OCI-LY7 (cell line): ENCODE measurements at regions not wholly inside any gene's neighbourhood (a gene's known extent, or its start where the extent isn't known, plus 50 kb on each side); places are given as distances from the start of the nearest gene placed in this dataset.

ENCODE experiments used
- EZH2phosphoT487 ChIP-seq: fragments of 200-600 bp; sonication (generic); IDR thresholded peaks from 2 replicates; pipeline ENCODE4 v1.6.1; 2018; ENCODE audit warnings: low read depth, borderline replicate concordance, mild to moderate bottlenecking, mixed run types, antibody characterized with exemption, low read length, moderate library complexity, mixed read lengths
- TF ChIP-seq, protein P1 (sequence below): fragments of 200-600 bp; sonication (generic); conservative IDR thresholded peaks from 2 replicates; pipeline ENCODE4 v1.5.1; 2014; ENCODE audit warnings: mild to moderate bottlenecking, antibody characterized with exemption, low read length, moderate library complexity, mixed read lengths

DNA sequence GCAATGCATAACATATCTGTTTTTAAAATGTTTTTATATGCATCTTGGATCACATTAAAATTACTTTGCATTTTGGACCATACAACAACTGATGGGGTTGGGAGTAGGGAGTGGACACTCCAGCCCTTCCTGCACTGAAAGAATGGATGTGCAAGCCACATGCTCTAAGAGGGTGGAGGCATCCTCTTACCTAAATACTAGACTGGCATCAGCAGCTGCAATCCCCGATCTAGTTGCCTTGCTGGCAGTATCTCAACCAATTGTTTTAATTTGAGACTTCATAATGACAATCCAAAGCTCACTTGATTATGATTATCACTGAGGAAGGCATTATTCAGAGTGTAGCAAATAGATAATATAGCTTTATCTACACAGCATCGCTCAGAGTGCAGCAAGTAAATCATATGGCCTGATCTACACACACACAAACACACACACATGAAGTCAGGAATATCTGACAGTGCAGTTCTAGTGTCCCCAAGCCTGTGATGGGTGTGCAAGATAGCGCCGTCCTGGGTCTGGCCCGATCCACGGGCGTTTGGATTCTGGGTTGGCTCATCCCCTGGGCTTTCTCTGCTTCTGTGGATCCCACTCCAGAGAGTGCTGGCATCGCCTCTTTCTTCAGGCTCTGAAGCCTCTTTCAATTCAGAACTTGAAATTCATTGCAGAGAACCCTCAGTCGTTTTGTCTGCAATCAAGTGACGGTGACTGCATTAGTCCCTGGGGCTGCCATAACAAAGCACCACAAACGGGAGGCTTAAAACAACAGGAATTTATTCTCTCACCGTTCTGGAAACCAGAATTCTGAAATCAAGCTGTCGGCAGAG lies 181.3 kb downstream of the ETS2 start:
- TF ChIP-seq, protein P1, sequence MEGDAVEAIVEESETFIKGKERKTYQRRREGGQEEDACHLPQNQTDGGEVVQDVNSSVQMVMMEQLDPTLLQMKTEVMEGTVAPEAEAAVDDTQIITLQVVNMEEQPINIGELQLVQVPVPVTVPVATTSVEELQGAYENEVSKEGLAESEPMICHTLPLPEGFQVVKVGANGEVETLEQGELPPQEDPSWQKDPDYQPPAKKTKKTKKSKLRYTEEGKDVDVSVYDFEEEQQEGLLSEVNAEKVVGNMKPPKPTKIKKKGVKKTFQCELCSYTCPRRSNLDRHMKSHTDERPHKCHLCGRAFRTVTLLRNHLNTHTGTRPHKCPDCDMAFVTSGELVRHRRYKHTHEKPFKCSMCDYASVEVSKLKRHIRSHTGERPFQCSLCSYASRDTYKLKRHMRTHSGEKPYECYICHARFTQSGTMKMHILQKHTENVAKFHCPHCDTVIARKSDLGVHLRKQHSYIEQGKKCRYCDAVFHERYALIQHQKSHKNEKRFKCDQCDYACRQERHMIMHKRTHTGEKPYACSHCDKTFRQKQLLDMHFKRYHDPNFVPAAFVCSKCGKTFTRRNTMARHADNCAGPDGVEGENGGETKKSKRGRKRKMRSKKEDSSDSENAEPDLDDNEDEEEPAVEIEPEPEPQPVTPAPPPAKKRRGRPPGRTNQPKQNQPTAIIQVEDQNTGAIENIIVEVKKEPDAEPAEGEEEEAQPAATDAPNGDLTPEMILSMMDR = no peak
- no peak for TF ChIP-seq EZH2phosphoT487
